Breast epithelium (tissue), 3 donors: ENCODE measurements at regions not wholly inside any gene's neighbourhood (a gene's known extent, or its start where the extent isn't known, plus 50 kb on each side); places are given as distances from the start of the nearest gene placed in this dataset.

ENCODE experiments used
- POLR2A ChIP-seq: fragments of 450-650 bp; IDR thresholded peaks from one replicate; pipeline ENCODE4 v1.6.1; 2016; ENCODE audit warnings: antibody characterized with exemption, mild to moderate bottlenecking, moderate library complexity
- POLR2AphosphoS5 ChIP-seq, 3 donors: sonication (generic); formaldehyde crosslinking; IDR thresholded peaks; one replicate each; pipeline ENCODE4 v1.6.1; 2017; ENCODE audit warnings: antibody characterized with exemption in 3 of 3
- TF ChIP-seq, protein P1 (sequence below), 3 donors: fragments of 450-650 bp; IDR thresholded peaks; one replicate each; pipeline ENCODE4 v1.5.1; 2016 to 2017; ENCODE audit warnings: antibody characterized with exemption in 3 of 3, mild to moderate bottlenecking in 3 of 3, moderate library complexity in 3 of 3

DNA sequence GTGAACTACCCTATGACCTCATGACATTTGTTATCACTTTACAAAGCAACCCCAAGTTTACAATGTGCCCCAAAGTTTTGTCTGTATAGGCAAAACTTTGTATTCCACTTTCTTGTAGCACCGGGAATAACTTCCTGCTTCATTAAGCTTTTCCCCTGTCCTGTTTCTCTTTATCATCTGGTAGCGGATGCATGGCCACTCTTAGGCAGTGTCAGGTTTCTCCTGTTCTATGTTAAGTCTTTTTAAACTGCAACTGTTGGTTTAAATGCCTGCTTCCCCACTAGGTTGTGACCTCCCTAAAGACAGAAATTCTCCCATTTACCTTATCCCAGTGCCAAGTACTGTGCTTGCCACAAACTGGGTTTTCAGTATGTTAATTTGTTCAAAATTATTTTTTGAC lies 433.6 kb upstream of the DPH6 start:
- TF ChIP-seq, protein P1, sequence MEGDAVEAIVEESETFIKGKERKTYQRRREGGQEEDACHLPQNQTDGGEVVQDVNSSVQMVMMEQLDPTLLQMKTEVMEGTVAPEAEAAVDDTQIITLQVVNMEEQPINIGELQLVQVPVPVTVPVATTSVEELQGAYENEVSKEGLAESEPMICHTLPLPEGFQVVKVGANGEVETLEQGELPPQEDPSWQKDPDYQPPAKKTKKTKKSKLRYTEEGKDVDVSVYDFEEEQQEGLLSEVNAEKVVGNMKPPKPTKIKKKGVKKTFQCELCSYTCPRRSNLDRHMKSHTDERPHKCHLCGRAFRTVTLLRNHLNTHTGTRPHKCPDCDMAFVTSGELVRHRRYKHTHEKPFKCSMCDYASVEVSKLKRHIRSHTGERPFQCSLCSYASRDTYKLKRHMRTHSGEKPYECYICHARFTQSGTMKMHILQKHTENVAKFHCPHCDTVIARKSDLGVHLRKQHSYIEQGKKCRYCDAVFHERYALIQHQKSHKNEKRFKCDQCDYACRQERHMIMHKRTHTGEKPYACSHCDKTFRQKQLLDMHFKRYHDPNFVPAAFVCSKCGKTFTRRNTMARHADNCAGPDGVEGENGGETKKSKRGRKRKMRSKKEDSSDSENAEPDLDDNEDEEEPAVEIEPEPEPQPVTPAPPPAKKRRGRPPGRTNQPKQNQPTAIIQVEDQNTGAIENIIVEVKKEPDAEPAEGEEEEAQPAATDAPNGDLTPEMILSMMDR (IDR thresholded peaks at IDR 0.05) = no peak
- no peak for TF ChIP-seq POLR2AphosphoS5 (IDR thresholded peaks at IDR 0.05)
- no peak for TF ChIP-seq POLR2A
